Heart left ventricle (tissue), 16 donors: ENCODE measurements at regions not wholly inside any gene's neighbourhood (a gene's known extent, or its start where the extent isn't known, plus 50 kb on each side); places are given as distances from the start of the nearest gene placed in this dataset.

Experiments used
- ATAC-seq, 4 donors: fragments of 200-7000 bp; cut with Tn5 transposase; one replicate each; pipeline ENCODE4 v1.9.1; 2020 to 2022; ENCODE audit warnings: moderate library complexity in 4 of 4, mild to moderate bottlenecking in 3 of 4, moderate number of reproducible peaks in 1 of 4
- DNase-seq, 5 donors: peaks; one replicate each; pipeline ENCODE4 v3.0.0-alpha.2; 2020
- H3K27ac ChIP-seq, 12 donors: fragments of 200-600 bp; sonication (generic) in 4 of 12; one replicate each; pipeline versions ENCODE4 v1.5.0 to v1.8.0; 2016 to 2022; ENCODE audit warnings: mild to moderate bottlenecking in 2 of 12
- H3K27me3 ChIP-seq, 9 donors: fragments of 200-600 bp; sonication (generic) in 2 of 9; one replicate each; pipeline versions ENCODE4 v1.5.1 to v1.8.0; 2016 to 2022; ENCODE audit warnings: mild to moderate bottlenecking in 3 of 9
- H3K36me3 ChIP-seq, 9 donors: fragments of 200-600 bp; sonication (generic) in 2 of 9; one replicate each; pipeline versions ENCODE4 v1.5.0 to v1.8.0; 2018 to 2022; ENCODE audit warnings: mild to moderate bottlenecking in 2 of 9
- H3K4me1 ChIP-seq, 12 donors: fragments of 200-600 bp; sonication (generic) in 4 of 12; one replicate each; pipeline versions ENCODE4 v1.5.0 to v1.8.0; 2016 to 2022; ENCODE audit warnings: mild to moderate bottlenecking in 3 of 12
- H3K4me3 ChIP-seq, 12 donors: fragments of 200-600 bp; sonication (generic) in 4 of 12; one replicate each; pipeline versions ENCODE4 v1.5.0 to v1.8.0; 2017 to 2022; ENCODE audit warnings: mild to moderate bottlenecking in 9 of 12, moderate library complexity in 4 of 12
- H3K9me3 ChIP-seq, 12 donors: fragments of 200-600 bp; sonication (generic) in 4 of 12; one replicate each; pipeline versions ENCODE4 v1.5.0 to v1.8.0; 2016 to 2022; ENCODE audit warnings: mild to moderate bottlenecking in 1 of 12
- POLR2A ChIP-seq, 2 donors: fragments of 450-650 bp; IDR thresholded peaks; one replicate each; pipeline ENCODE4 v1.6.1; 2017; ENCODE audit warnings: antibody characterized with exemption in 2 of 2, mild to moderate bottlenecking in 2 of 2, moderate library complexity in 2 of 2
- WGBS, 4 donors: extraction: QIAGEN DNeasy Blood & Tissue Kit in 2 of 4; methylation state at CpG; one replicate each; pipeline versions ENCODE4 v1.1.5 to v1.1.7; 2013 to 2018; 5-methylcytosine and 5-hydroxymethylcytosine counted together
- intact Hi-C, 10 donors: fragments of 100-400 bp; cut with DNase I; formaldehyde crosslinking; loops; one replicate each; pipeline versions ENCODE4 v1.11.1 to v1.14.2; 2022
- TF ChIP-seq, protein P1 (sequence below), 12 donors: fragments of 200-600 bp; sonication (generic) in 4 of 12; IDR thresholded peaks; one replicate each; pipeline versions ENCODE4 v1.5.0 to v1.8.0; 2018 to 2022; ENCODE audit warnings: antibody characterized with exemption in 12 of 12, mild to moderate bottlenecking in 5 of 12
- donor health status: ischemic (EF 13 %, LVEDD 7.1; RV severe dilation, severe dysfunction).
- donor health status: healthy with polysubstance abuse.
- donor health status: DM: no; HTN: yes; CAD: no.
- donor health status: DM: no; HTN: no; CAD: no.
- donor health status: ischemic (EF 25% LVEDD 6.9; RV normal size, moderate dysfunction).
- donor health status: ischemic (EF 25% LVEDD 5.7; RV mildly dilated, moderate dysfunction).
- donor health status: healthy.
- donor health status: DM: yes; HTN: yes; CAD: no.
- donor health status: ischemic (EF 35%, LVEDD 5.7; RV mildly dilated, moderate dysfunction).
- donor health status: nonischemic (EF 11% LVEDD 7.7; RV severe dilation, severe dysfunction).
- donor health status: DM: yes; HTN: yes; CAD: no.
- donor health status: PGD.
- donor health status: ischemic (EF 29% LVEDD 5.4; RV normal size, mild dysfunction).
- donor health status: nonischemic (EF 23%, LVEDD 6.1; RV moderate dilation, normal function).

DNA sequence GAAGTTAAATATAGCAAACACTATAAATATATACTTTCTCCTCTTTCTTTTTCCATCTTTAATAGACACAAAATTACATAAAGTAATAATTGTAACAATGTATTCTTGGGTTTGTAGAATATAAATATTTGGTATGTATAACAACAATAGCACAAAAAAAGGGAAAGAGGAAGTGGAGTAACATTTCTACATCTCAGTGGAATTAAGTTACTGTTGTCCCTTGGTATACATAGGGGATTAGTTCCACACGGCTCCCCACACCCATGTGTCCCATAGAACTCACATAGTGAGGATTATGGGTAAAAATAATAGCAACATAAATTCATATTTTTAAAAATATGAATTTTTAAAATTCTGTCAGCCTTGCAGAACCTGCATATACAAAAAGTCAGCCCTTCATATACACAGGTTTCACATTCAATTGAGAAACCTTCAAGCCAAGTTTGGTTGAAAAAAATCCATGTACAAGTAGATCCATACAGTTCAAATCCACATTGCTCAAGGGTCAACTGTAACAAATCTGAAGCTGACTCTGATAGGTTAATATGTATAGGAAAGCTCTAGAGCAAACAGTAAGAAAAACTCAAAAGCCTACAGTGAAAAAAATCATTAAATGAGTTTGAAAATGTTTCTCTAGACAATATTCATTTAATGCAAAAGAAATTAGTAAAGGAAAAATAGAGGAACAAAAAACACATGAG, 92.4 kb downstream of the HYCC1 start:
- TF ChIP-seq, protein P1, sequence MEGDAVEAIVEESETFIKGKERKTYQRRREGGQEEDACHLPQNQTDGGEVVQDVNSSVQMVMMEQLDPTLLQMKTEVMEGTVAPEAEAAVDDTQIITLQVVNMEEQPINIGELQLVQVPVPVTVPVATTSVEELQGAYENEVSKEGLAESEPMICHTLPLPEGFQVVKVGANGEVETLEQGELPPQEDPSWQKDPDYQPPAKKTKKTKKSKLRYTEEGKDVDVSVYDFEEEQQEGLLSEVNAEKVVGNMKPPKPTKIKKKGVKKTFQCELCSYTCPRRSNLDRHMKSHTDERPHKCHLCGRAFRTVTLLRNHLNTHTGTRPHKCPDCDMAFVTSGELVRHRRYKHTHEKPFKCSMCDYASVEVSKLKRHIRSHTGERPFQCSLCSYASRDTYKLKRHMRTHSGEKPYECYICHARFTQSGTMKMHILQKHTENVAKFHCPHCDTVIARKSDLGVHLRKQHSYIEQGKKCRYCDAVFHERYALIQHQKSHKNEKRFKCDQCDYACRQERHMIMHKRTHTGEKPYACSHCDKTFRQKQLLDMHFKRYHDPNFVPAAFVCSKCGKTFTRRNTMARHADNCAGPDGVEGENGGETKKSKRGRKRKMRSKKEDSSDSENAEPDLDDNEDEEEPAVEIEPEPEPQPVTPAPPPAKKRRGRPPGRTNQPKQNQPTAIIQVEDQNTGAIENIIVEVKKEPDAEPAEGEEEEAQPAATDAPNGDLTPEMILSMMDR (IDR thresholded peaks at IDR 0.05): no peak
- TF ChIP-seq POLR2A (IDR thresholded peaks at IDR 0.05): no peak
- 75 to 87% (median 82%) methylated on average over 1 of the region's 1 CpG for WGBS, 4 donors
- H3K36me3 ChIP-seq: no peaks in the 10 kb centered on the region
- no peak overlapping the region for H3K27ac ChIP-seq
- intact Hi-C loops: no loop called here
- ATAC-seq (no peak), DNase-seq (no peak)
- H3K4me1 ChIP-seq: no peaks in the 10 kb centered on the region
- no peaks in the 10 kb centered on the region for H3K27me3 ChIP-seq
- H3K9me3 ChIP-seq: peaks cover 0 to 4% (median 0%) of the 10 kb centered on the region in 12 donors
- no peak overlapping the region for H3K4me3 ChIP-seq

DNA sequence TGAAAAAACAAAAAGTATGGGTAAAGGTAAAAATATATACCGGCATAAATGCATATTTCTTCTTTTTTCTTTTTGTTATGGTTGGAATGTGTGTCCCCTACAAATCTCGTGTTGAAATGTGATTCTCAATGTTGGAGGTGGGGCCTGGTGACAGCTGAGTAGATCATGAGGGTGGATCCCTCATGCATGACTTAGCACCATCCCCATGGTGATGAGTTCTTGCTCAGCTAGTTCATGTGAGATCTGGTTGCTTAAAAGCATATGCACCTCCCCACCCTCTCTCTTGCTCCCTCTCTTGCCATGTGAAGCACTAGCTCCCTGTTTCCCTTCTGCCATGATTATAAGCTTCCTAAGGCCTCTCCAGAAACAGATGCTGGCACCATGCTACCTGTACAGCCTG, 93.3 kb downstream of the HYCC1 start:
- Histone ChIP-seq H3K36me3 (no peaks in the 10 kb centered on the region), H3K9me3 (peaks cover 0 to 4% (median 0%) of the 10 kb centered on the region in 12 donors), H3K4me3 (no peak overlapping the region), H3K4me1 (no peaks in the 10 kb centered on the region), H3K27ac (no peak overlapping the region), H3K27me3 (no peaks in the 10 kb centered on the region)
- 82 to 92% (median 85%) methylated on average over 2 of the region's 2 CpGs for WGBS, 4 donors
- TF ChIP-seq, protein P1 (IDR thresholded peaks at IDR 0.05): no peak
- no peak for TF ChIP-seq POLR2A (IDR thresholded peaks at IDR 0.05)
- DNase-seq: no peak
- no peak for ATAC-seq
- intact Hi-C loops: no loop called here

DNA sequence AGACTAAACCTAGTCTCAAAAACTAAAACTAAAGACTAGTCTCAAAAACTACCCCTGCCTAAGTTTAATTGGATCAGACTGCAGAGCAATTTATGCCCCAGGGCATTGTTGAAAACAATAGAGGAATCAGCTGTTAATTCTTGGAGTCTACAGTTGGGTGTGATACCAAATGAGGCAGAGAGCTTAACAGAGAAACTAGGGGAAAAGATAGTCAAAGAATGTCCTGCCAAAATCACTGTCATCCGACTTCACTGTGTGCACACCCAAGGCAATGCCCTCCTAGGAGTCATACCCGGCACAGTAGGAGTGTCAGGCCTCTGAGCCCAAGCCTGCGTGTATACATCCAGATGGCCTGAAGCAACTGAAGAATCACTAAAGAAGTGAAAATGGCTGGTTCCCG, 90.5 kb upstream of the TOMM7 start:
- Histone ChIP-seq H3K36me3 (no peaks in the 10 kb centered on the region), H3K27me3 (no peaks in the 10 kb centered on the region), H3K9me3 (no peaks in the 10 kb centered on the region), H3K27ac (peak overlapping the region in 1 of 12 donors; percentile 21), H3K4me3 (no peak overlapping the region), H3K4me1 (peaks cover 0 to 37% (median 12%) of the 10 kb centered on the region in 12 donors)
- intact Hi-C loops: no loop called here
- WGBS, 4 donors: 79 to 91% (median 85%) methylated on average over 4 of the region's 4 CpGs
- no peak for ATAC-seq
- TF ChIP-seq, protein P1 (IDR thresholded peaks at IDR 0.05): no peak
- TF ChIP-seq POLR2A (IDR thresholded peaks at IDR 0.05): no peak
- no peak for DNase-seq

DNA sequence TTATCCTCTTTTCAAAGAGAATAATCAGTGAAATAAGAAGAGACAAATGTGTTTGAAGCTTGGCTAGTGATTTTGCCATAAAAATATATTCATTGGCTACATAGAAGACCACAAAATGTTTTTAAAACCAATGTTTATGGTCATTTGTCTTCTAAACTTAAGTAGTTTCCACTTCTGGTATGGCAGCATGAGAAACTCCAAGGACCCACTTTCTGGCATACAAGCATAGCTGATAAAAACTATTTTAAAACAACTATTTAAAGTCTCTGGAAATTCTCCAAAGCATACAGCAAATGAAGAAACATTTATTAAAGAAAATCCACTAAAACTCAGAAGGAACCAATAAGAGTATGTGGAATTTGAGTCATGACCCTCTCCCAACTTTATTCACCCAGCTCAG, 89.2 kb upstream of the TOMM7 start:
- TF ChIP-seq POLR2A (IDR thresholded peaks at IDR 0.05): no peak
- TF ChIP-seq, protein P1 (IDR thresholded peaks at IDR 0.05): no peak
- peak overlapping the region in 2 of 12 donors; percentile 21 to 32 for H3K27ac ChIP-seq
- no peaks in the 10 kb centered on the region for H3K9me3 ChIP-seq
- H3K4me3 ChIP-seq: no peak overlapping the region
- intact Hi-C loops: no loop called here
- H3K36me3 ChIP-seq: no peaks in the 10 kb centered on the region
- DNase-seq (no peak), ATAC-seq (no peak)
- H3K4me1 ChIP-seq: peaks cover 0 to 39% (median 14%) of the 10 kb centered on the region in 12 donors
- no peaks in the 10 kb centered on the region for H3K27me3 ChIP-seq
